Peyer's patch (tissue), 4 donors: ENCODE measurements at regions not wholly inside any gene's neighbourhood (a gene's known extent, or its start where the extent isn't known, plus 50 kb on each side); places are given as distances from the start of the nearest gene placed in this dataset.

Source experiments
- DNase-seq, 3 donors: peaks; one replicate each; pipeline ENCODE4 v3.0.0-alpha.2; 2017 to 2019
- H3K27ac ChIP-seq, 4 donors: fragments of 200-600 bp; sonication (generic); one replicate each; pipeline ENCODE4 v1.5.1; 2016 to 2019
- H3K27me3 ChIP-seq, 2 donors: fragments of 200-600 bp; sonication (generic); one replicate each; pipeline ENCODE4 v1.5.1; 2019
- H3K36me3 ChIP-seq, 3 donors: fragments of 200-600 bp; sonication (generic); one replicate each; pipeline ENCODE4 v1.5.1; 2016 to 2019
- H3K4me1 ChIP-seq, 4 donors: fragments of 200-600 bp; sonication (generic); one replicate each; pipeline ENCODE4 v1.5.1; 2016 to 2019
- H3K4me3 ChIP-seq, 4 donors: fragments of 200-600 bp; sonication (generic); 1 replicate in 3 of 4; 2 replicates in 1 of 4; pipeline ENCODE4 v1.5.1; 2016 to 2019; ENCODE audit warnings: mild to moderate bottlenecking in 1 of 4
- H3K9me3 ChIP-seq, 4 donors: fragments of 200-600 bp; sonication (generic); one replicate each; pipeline ENCODE4 v1.5.1; 2016 to 2019; ENCODE audit warnings: mild to moderate bottlenecking in 1 of 4
- CTCF ChIP-seq, 6 experiments: fragments of 450-650 bp in 4 of 6; fragments of 200-600 bp in 2 of 6; sonication (generic) in 1 of 6; IDR thresholded peaks; one replicate each; pipeline ENCODE4 v1.5.1; 2017 to 2019; ENCODE audit warnings: antibody characterized with exemption in 6 of 6, mild to moderate bottlenecking in 3 of 6, moderate library complexity in 1 of 6
- POLR2A ChIP-seq, 2 donors: fragments of 450-650 bp; IDR thresholded peaks; one replicate each; pipeline ENCODE4 v1.5.1; 2017; ENCODE audit warnings: antibody characterized with exemption in 2 of 2, mild to moderate bottlenecking in 2 of 2, moderate library complexity in 2 of 2

GRCh38 chr18:30920351-30920750, 122.2 kb downstream of the DSC3 start:
- TF ChIP-seq POLR2A (IDR thresholded peaks at IDR 0.05) (no peak), CTCF (IDR thresholded peaks at IDR 0.05) (no peak)

GRCh38 chr18:30917651-30918050, 124.9 kb downstream of the DSC3 start:
- TF ChIP-seq POLR2A (IDR thresholded peaks at IDR 0.05): no peak
- no peak for TF ChIP-seq CTCF (IDR thresholded peaks at IDR 0.05)

More at GRCh38 chr18:30920351-30920750, 122.2 kb downstream of the DSC3 start:
- Histone ChIP-seq H3K27ac (no peak overlapping the region), H3K4me1 (no peaks in the 10 kb centered on the region), H3K36me3 (no peaks in the 10 kb centered on the region), H3K4me3 (no peak overlapping the region), H3K9me3 (no peaks in the 10 kb centered on the region), H3K27me3 (no peaks in the 10 kb centered on the region)
- no peak for DNase-seq

GRCh38 chr18:30915336-30915988, 127.1 kb downstream of the DSC3 start:
- Histone ChIP-seq H3K4me1 (no peaks in the 10 kb centered on the region), H3K27ac (no peak overlapping the region), H3K36me3 (no peaks in the 10 kb centered on the region), H3K27me3 (no peaks in the 10 kb centered on the region), H3K4me3 (no peak overlapping the region), H3K9me3 (no peaks in the 10 kb centered on the region)
- DNase-seq: no peak
- TF ChIP-seq POLR2A (IDR thresholded peaks at IDR 0.05): no peak
- TF ChIP-seq CTCF (IDR thresholded peaks at IDR 0.05): no peak

More at GRCh38 chr18:30917651-30918050, 124.9 kb downstream of the DSC3 start:
- no peak for DNase-seq
- Histone ChIP-seq H3K36me3 (no peaks in the 10 kb centered on the region), H3K9me3 (no peaks in the 10 kb centered on the region), H3K4me3 (no peak overlapping the region), H3K4me1 (no peaks in the 10 kb centered on the region), H3K27me3 (no peaks in the 10 kb centered on the region), H3K27ac (no peak overlapping the region)

- H3K4me1 ChIP-seq: no peaks in the 10 kb centered on the region
- DNase-seq: no peak
- no peaks in the 10 kb centered on the region for H3K36me3 ChIP-seq
- no peaks in the 10 kb centered on the region for H3K27me3 ChIP-seq
- H3K4me3 ChIP-seq: no peak overlapping the region
- H3K9me3 ChIP-seq: no peaks in the 10 kb centered on the region
- H3K27ac ChIP-seq: no peak overlapping the region
- TF ChIP-seq POLR2A (IDR thresholded peaks at IDR 0.05): no peak
- no peak for TF ChIP-seq CTCF (IDR thresholded peaks at IDR 0.05)
Observed at GRCh38 chr18:30908381-30908780, 134.2 kb downstream of the DSC3 start.

GRCh38 chr18:30903566-30903965, 139.0 kb downstream of the DSC3 start:
- no peak overlapping the region for H3K4me3 ChIP-seq
- no peaks in the 10 kb centered on the region for H3K4me1 ChIP-seq
- H3K27me3 ChIP-seq: no peaks in the 10 kb centered on the region
- TF ChIP-seq POLR2A (IDR thresholded peaks at IDR 0.05) (no peak), CTCF (IDR thresholded peaks at IDR 0.05) (no peak)
- no peaks in the 10 kb centered on the region for H3K9me3 ChIP-seq
- no peak for DNase-seq
- no peak overlapping the region for H3K27ac ChIP-seq
- no peaks in the 10 kb centered on the region for H3K36me3 ChIP-seq
